ENCODE measurements at regions not wholly inside any gene's neighbourhood (a gene's known extent, or its start where the extent isn't known, plus 50 kb on each side); places are given as distances from the start of the nearest gene placed in this dataset.

DNA sequence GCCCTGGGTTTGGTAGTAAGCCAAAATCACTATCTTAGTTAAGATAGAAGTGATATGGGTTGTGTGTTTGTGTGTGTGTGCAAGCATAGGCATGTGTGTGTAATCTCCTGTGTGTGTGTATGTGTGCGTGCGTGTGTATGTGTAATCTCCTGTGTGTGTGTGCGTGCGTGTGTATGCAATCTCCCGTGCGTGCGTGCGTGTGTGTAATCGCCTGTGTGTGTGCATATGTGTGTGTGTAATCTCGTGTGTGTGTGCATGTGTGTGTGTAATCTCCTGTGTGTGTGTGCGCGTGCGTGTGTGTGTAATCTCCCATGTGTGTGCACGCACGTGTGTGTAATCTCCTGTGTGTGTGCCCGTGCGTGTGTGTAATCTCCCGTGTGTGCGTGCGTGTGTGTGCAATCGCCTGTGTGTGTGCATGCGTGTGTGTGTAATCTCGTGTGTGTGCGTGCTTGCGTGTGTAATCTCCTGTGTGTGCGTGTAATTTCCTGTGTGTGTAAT, 219.3 kb upstream of the GGTLC1 start:
- TF ChIP-seq CTCF (conservative IDR thresholded peaks at IDR 0.05; ENCODE audit: low read depth, low read length) (no peak), EZH2 (IDR thresholded peaks at IDR 0.05; ENCODE audit: borderline replicate concordance, low read depth, low read length, poor library complexity, severe bottlenecking) (no peak)

Measured in A673 (cell line).